Stimulated activated naive CD8-positive, alpha-beta T cell treated with anti-CD3 and anti-CD28 coated beads, Interleukin-15, Interleukin-2, amounts not matched to agents 100 ng/mL and 50 ng/mL, for 24 hours (primary cell): ENCODE measurements at regions not wholly inside any gene's neighbourhood (a gene's known extent, or its start where the extent isn't known, plus 50 kb on each side); places are given as distances from the start of the nearest gene placed in this dataset.
"Not testable (repeated sequence)": the region's sequence is repeated elsewhere in the genome, so short reads cannot be mapped to it uniquely, and the experiment has no call there.

Source experiments
- H3K27ac Mint-ChIP-seq: one replicate; pipeline ENCODE4 v1.8.0; 2021; ENCODE audit warnings: mild to moderate bottlenecking, mixed read lengths
- H3K27me3 Mint-ChIP-seq: one replicate; pipeline ENCODE4 v1.8.0; 2021; ENCODE audit warnings: mixed read lengths
- H3K36me3 Mint-ChIP-seq: one replicate; pipeline ENCODE4 v1.8.0; 2021; ENCODE audit warnings: low read depth, mixed read lengths
- H3K4me1 Mint-ChIP-seq: one replicate; pipeline ENCODE4 v1.8.0; 2021; ENCODE audit warnings: low read depth, mixed read lengths
- H3K4me3 Mint-ChIP-seq: one replicate; pipeline ENCODE4 v1.8.0; 2021; ENCODE audit warnings: mild to moderate bottlenecking, mixed read lengths
- H3K9me3 Mint-ChIP-seq: one replicate; pipeline ENCODE4 v1.8.0; 2021; ENCODE audit warnings: mixed read lengths

- H3K27me3 Mint-ChIP-seq = peaks cover 28% of the 10 kb centered on the region
- H3K27ac Mint-ChIP-seq = no peak overlapping the region
- H3K4me3 Mint-ChIP-seq = no peak overlapping the region
- no peaks in the 10 kb centered on the region for H3K4me1 Mint-ChIP-seq
- no peaks in the 10 kb centered on the region for H3K36me3 Mint-ChIP-seq
- H3K9me3 Mint-ChIP-seq = peaks cover 9% of the 10 kb centered on the region
Observed at GRCh38 chr3:112709911-112710310, 69.0 kb upstream of the CCDC80 start.

GRCh38 chr3:112699436-112699978 is 58.6 kb upstream of the CCDC80 start:
- H3K36me3 Mint-ChIP-seq = no peaks in the 10 kb centered on the region
- peaks cover 15% of the 10 kb centered on the region for H3K27me3 Mint-ChIP-seq
- no peak overlapping the region for H3K4me3 Mint-ChIP-seq
- no peaks in the 10 kb centered on the region for H3K4me1 Mint-ChIP-seq
- no peaks in the 10 kb centered on the region for H3K9me3 Mint-ChIP-seq
- no peak overlapping the region for H3K27ac Mint-ChIP-seq

DNA sequence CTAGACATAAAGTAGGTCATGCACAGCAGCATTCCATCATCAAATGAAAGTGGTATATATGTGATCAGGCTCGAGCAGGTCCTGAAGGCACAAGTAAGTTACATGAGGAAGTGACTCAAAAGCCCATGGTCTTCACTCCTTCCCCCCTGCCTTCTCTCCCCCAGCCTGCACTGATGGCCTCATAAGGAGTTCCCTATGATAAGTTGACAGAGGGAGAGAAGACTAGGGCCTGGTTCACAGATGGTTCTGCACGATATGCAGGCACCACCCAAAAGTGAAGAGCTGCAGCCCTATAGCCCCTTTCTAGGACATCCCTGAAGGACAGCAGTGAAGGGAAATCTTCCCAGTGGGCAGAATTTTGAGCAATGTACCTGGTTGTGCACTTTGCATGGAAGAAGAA is 57.5 kb upstream of the CCDC80 start:
- H3K36me3 Mint-ChIP-seq, H3K4me1 Mint-ChIP-seq, H3K27ac Mint-ChIP-seq, H3K9me3 Mint-ChIP-seq, H3K4me3 Mint-ChIP-seq: not testable (repeated sequence)
- H3K27me3 Mint-ChIP-seq = peaks cover 11% of the 10 kb centered on the region

- H3K27ac Mint-ChIP-seq, H3K4me3 Mint-ChIP-seq, H3K27me3 Mint-ChIP-seq, H3K4me1 Mint-ChIP-seq, H3K9me3 Mint-ChIP-seq, H3K36me3 Mint-ChIP-seq: not testable (repeated sequence)
Observed at GRCh38 chr3:112696244-112696643, 55.3 kb upstream of the CCDC80 start.

- H3K4me1 Mint-ChIP-seq, H3K4me3 Mint-ChIP-seq, H3K27ac Mint-ChIP-seq, H3K9me3 Mint-ChIP-seq, H3K27me3 Mint-ChIP-seq, H3K36me3 Mint-ChIP-seq: not testable (repeated sequence)
Observed at GRCh38 chr3:112695377-112696108, 54.6 kb upstream of the CCDC80 start.

DNA sequence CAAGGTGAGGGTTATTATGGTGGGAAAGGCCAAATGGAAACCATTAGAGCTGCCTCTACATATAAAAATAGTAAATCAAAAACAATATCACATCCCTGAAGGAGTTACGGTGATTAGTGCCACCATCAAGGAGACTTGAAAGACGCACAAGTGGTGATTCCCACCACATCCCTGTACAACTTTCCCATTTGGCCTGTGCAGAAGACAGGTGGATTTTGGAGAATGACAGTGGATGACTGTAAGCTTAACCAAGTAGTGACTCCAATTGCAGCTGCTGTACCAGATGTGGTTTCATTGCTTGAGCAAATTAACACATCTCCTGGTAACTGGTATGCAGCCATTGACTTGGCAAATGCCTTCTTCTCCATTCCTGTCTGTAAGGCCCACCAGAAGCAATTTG is 54.0 kb upstream of the CCDC80 start:
- not testable (repeated sequence) for H3K27me3 Mint-ChIP-seq, H3K4me1 Mint-ChIP-seq, H3K9me3 Mint-ChIP-seq, H3K36me3 Mint-ChIP-seq, H3K27ac Mint-ChIP-seq, H3K4me3 Mint-ChIP-seq

DNA sequence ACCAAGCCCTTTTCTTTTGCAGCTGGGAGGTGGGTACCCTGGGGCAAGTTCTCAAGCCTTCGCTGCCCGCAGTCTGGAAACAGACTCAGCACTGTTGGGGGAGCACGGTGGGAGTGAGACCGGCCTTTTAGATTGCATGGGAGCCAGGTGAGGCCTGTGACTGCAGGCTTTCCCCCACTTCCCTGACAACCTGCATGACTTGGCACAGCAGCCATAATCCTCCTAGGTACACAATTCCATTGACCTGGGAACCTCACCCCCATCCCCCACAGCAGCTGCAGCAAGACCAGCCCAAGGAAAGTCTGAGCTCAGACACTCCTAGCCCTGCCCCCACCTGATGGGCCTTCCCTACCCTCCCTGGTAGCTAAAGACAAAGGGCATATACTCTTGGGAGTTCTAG is 52.2 kb upstream of the CCDC80 start:
- H3K4me3 Mint-ChIP-seq = no peak overlapping the region
- no peaks in the 10 kb centered on the region for H3K9me3 Mint-ChIP-seq
- peaks cover 5% of the 10 kb centered on the region for H3K4me1 Mint-ChIP-seq
- H3K27me3 Mint-ChIP-seq = no peaks in the 10 kb centered on the region
- H3K36me3 Mint-ChIP-seq = no peaks in the 10 kb centered on the region
- no peak overlapping the region for H3K27ac Mint-ChIP-seq
